GM12864 (cell line): ENCODE measurements at regions not wholly inside any gene's neighbourhood (a gene's known extent, or its start where the extent isn't known, plus 50 kb on each side); places are given as distances from the start of the nearest gene placed in this dataset.
A peak's percentile ranks its signal among the peaks of the same experiment; 100 is the strongest.
"Not testable (repeated sequence)": the region's sequence is repeated elsewhere in the genome, so short reads cannot be mapped to it uniquely, and the experiment has no call there.

Experiments used
- DNase-seq: peaks from one replicate; pipeline ENCODE4 v3.0.0-alpha.2; 2011; ENCODE audit warnings: low read depth
- H3K4me3 ChIP-seq: 2 replicates; pipeline ENCODE4 v1.5.1; 2011; ENCODE audit warnings: mild to moderate bottlenecking, low read depth, low read length, control low read depth
- CTCF ChIP-seq: IDR thresholded peaks from 2 replicates; pipeline ENCODE4 v1.5.1; 2011; ENCODE audit warnings: low read depth, mild to moderate bottlenecking, moderate library complexity, low read length, control low read depth, inconsistent platforms; ENCODE audit errors: missing control alignments

- TF ChIP-seq CTCF = no peak
- H3K4me3 ChIP-seq = no peak overlapping the region
- no peak for DNase-seq
Observed at GRCh38 chr18:39589496-39589895, 2023.9 kb upstream of the CELF4 start.

DNA sequence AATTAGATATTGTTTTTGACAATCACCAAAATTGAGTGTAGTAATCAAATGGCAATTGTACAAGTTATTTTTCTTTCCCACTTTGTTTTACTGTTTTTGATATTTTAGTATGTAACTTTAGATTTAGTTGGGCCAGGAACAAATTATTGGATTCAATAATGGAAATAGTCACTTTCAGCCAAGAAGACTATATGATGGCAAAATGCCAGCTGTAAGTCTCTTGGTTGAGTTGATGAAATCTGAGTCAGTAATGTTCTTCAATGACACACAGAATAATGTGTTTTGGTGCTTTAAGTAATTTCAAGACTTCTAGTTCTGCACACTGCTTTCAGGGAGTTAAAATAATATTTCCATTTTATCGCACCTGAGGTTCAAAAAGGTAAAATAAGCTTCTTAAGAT, 2022.0 kb upstream of the CELF4 start:
- H3K4me3 ChIP-seq = no peak overlapping the region
- TF ChIP-seq CTCF = no peak
- DNase-seq = no peak

DNA sequence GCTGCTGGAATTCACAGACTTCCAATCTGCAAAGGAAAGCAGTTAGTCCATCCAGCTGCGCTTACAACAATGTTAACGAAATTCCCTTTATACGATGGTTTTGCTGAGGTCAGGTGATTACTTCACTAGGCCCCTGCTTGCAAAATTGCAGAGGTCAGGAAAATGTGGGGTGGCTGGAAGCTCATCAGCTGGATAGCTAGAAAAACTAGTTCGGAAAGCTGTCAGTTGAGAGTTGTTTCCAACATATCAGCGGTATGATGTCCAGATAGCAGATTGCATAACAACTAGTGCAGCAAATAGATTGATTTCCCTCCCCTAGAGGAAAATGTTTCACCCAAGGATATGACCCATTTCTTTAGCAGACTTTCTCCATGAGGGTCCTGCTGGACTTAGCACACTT, 2021.1 kb upstream of the CELF4 start:
- no peak for TF ChIP-seq CTCF
- DNase-seq = no peak
- H3K4me3 ChIP-seq = no peak overlapping the region

DNA sequence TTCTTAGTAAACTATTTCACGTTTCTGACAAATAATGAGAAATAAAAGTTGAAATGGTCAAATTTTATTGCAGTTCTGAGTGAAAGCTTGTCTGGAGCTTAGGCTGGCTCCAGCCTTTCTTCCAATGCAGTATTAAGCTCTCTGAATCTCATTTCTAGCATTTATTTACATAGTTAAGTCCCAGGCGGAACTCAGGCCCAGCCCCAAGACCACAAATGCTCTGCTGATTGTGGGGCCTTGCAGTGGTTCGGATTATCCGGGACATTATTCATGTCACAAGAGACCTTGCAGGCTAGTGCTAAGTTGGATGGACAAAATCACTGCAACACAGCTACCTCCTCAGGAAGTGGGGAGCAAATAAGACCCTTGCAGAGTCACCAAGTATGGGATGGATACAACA, 2009.3 kb upstream of the CELF4 start:
- no peak for DNase-seq
- TF ChIP-seq CTCF = no peak
- H3K4me3 ChIP-seq = no peak overlapping the region

GRCh38 chr18:39571511-39571910, 2005.9 kb upstream of the CELF4 start:
- DNase-seq = no peak
- TF ChIP-seq CTCF = peak; percentile 22
- no peak overlapping the region for H3K4me3 ChIP-seq

DNA sequence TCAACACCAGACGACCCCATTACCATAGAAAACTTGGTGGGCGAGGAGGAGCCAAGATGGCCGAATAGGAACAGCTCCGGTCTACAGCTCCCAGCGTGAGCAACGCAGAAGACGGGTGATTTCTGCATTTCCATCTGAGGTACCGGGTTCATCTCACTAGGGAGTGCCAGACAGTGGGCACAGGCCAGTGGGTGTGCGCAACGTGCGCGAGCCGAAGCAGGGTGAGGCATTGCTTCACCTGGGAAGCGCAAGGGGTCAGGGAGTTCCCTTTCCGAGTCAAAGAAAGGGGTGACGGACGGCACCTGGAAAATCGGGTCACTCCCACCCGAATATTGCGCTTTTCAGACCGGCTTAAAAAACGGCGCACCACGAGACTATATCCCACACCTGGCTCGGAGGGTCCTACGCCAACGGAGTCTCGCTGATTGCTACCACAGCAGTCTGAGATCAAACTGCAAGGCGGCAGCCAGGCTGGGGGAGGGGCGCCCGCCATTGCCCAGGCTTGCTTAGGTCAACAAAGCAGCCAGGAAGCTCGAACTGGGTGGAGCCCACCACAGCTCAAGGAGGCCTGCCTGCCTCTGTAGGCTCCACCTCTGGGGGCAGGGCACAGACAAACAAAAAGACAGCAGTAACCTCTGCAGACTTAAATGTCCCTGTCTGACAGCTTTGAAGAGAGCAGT, 2000.1 kb upstream of the CELF4 start:
- not testable (repeated sequence) for H3K4me3 ChIP-seq, DNase-seq

DNA sequence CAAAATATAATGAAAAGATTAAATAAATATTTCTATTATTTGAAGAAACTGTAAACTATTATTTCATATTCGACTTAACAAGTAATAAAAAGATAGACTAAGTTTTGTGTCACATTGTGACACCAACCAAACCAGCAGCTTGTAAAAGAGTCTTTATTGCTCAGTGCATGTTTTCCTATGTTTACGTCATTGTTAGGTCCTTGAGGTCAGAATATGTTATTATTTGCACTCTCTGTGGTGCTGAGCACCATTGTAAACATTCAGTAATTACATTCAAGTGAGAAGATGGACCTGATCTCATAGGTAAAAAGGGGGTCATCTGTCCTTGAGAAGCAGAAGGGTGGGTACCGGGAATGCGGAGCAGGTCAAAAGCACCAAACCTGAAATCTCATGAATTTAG, 1999.1 kb upstream of the CELF4 start:
- no peak for DNase-seq
- no peak for TF ChIP-seq CTCF
- no peak overlapping the region for H3K4me3 ChIP-seq
